IMR-90 (cell line): ENCODE measurements at regions not wholly inside any gene's neighbourhood (a gene's known extent, or its start where the extent isn't known, plus 50 kb on each side); places are given as distances from the start of the nearest gene placed in this dataset.

Source experiments
- BHLHE40 ChIP-seq: fragments of 150-350 bp; IDR thresholded peaks from 2 replicates; pipeline ENCODE4 v1.6.1; 2016; ENCODE audit warnings: mild to moderate bottlenecking, low read depth, low read length
- MAZ ChIP-seq: IDR thresholded peaks from 2 replicates; pipeline ENCODE4 v1.6.1; 2012; ENCODE audit warnings: low read depth, mild to moderate bottlenecking, low read length, improper control_type of control experiment, moderate library complexity, borderline replicate concordance
- RAD21 ChIP-seq: IDR thresholded peaks from 2 replicates; pipeline ENCODE4 v1.6.1; 2012; ENCODE audit warnings: low read length, improper control_type of control experiment
- RFX5 ChIP-seq: IDR thresholded peaks from 2 replicates; pipeline ENCODE4 v1.8.0; 2012; ENCODE audit warnings: low read depth, mild to moderate bottlenecking, low read length, moderate library complexity
- TF ChIP-seq, protein P1 (sequence below): conservative IDR thresholded peaks from 2 replicates; pipeline ENCODE4 v1.5.1; 2012; ENCODE audit warnings: mild to moderate bottlenecking, low read depth, low read length, improper control_type of control experiment

DNA sequence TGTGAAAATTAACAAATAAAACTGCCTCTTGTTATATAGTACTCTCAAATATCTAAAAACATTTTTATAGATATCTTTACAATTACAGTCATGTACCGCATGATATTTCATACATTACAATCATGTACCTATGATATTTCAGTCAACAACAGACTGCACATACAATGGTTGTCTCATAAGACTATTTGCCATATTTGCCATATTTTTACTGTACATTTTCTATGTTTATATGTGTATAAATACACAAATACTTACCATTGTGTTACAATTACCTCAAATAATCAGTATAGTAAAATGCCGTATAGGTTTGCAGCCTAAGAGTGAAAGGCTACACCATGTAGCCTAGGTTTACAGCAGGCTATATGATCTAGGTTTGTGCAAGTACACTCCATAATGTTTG, 336.0 kb upstream of the PCDH15 start:
- no peak for TF ChIP-seq MAZ
- TF ChIP-seq, protein P1, sequence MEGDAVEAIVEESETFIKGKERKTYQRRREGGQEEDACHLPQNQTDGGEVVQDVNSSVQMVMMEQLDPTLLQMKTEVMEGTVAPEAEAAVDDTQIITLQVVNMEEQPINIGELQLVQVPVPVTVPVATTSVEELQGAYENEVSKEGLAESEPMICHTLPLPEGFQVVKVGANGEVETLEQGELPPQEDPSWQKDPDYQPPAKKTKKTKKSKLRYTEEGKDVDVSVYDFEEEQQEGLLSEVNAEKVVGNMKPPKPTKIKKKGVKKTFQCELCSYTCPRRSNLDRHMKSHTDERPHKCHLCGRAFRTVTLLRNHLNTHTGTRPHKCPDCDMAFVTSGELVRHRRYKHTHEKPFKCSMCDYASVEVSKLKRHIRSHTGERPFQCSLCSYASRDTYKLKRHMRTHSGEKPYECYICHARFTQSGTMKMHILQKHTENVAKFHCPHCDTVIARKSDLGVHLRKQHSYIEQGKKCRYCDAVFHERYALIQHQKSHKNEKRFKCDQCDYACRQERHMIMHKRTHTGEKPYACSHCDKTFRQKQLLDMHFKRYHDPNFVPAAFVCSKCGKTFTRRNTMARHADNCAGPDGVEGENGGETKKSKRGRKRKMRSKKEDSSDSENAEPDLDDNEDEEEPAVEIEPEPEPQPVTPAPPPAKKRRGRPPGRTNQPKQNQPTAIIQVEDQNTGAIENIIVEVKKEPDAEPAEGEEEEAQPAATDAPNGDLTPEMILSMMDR = no peak
- no peak for TF ChIP-seq RAD21
- TF ChIP-seq BHLHE40 = no peak
- no peak for TF ChIP-seq RFX5
